Left renal pelvis (tissue), 4 donors: ENCODE measurements at regions not wholly inside any gene's neighbourhood (a gene's known extent, or its start where the extent isn't known, plus 50 kb on each side); places are given as distances from the start of the nearest gene placed in this dataset.

Experiments
- DNase-seq, 4 donors: peaks; one replicate each; pipeline ENCODE4 v3.0.0-alpha.2; 2013; ENCODE audit warnings: low read depth in 4 of 4, low spot score in 3 of 4

DNA sequence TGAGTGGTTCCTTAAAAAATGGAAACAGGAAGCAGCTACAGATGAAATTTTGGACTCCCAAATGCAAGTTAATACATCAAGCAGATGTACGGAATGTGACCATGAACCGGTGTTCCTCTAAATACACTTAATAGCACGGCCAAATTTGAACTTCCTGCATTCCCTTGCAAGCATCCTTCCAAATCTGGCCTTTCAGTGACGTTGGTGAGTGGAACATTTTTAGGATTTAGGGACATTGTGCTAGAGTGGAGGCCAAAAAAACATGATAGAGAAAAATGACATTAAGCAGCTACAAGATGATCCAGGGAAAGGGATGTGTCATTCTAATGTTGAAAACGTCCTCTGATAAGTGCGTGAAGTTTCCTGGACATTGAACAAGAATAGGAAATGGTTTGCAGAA is 62.1 kb downstream of the CTAGE1 start:
- DNase-seq, result no peak

DNA sequence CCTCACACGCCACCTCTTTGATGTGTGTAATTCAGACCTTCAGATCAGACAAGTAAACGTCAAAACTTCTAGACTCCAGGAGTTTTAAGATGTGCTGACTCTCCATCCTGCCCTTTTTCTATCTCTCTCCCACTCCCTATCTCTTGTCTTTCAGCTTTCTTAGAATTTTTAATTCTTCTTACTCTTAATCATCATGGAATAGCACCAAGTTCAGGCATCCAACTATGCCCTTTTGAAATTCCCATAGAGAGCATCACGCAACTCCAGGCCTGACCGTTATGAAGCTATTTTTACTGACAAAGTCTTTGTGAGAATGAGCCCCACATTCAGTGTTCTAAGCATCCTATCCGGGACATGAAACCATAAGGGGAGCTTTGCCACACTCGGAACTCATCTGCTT is 62.6 kb downstream of the CTAGE1 start:
- DNase-seq, result no peak

DNA sequence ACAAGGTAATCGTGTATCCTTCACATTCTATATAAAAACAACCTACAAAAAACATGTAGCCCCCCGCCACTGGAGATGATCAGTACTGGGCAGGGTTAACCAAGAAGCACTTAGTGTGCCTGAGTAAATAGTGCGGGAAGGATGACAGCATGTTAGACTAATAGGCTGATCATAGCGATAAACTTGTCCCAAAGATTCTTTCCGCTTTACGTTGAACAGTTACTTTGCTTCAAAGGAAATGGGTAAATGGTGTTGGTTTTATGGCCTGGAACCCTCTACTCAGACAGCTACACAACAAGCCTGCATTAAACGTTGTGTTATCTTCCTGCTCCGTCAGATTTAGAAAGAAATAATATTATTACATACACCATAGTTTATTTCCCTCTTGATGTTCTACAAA is 67.7 kb downstream of the CTAGE1 start:
- no peak for DNase-seq

DNA sequence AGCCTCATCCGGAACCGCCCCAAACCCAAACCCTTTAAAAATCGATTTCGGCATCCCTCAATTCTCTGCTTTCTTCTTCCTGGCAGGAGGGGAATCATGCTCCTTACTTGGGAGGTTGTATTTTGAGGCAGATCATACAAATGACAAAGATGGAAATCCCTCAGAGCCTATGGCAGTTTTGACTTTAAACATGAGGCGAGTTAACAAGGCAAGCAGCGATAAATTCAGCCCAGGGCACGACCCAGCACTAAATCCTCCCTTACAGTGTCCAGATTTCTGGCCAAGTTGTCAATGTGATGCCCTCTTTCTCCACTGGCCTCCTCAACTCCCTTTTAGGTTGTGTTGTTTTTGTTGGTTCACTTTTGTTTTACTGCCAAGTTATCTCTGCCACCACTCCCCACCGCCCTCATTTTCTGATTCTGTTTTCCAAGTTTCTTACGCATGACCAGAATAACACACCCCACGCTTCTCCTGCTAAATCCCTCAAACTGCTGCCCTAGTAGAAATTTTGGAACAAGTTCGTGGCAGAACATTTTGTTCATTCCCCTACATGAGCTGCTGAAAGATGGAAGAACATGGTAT is 68.3 kb downstream of the CTAGE1 start:
- DNase-seq, result peak in 1 of 4 donors; percentile 65

DNA sequence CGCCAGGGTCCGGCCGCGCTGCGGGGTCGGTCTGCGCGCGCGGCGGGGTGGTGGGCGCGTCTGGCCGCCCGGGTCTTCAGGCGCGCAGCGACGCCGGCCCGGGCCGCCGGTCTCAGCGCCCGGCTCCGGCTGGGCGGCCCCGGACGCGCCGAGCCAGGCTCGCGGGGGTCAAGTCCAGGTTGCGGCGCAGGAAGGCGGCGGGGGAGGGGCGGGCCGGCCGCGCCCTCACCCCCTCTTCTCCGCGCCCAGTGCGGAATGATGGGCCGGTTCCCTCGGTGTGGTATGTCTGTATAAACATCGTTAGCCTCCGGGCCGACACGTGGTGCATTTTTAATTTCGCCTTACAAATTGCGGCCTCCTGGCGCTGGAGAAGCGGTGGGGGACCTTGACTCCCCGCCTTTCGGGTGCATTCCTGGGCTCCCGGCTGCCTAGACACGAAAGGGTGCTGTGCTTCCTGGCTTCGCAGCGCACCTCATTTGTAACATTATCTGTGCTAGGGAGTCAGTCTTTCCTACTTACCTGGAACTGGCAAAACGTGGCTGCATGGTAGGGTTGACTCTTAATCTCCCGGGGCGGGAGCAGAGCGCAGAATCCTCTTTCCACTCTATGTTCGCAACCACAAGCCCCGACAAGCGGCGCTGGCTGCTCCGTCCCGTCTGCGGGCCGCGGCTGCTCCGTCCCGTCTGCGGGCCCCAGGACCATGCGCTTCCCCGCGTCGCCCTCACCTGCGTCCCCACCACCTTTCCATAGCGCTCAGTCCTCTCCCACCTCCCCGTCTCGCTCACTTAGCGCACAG is 69.0 kb downstream of the CTAGE1 start:
- DNase-seq, result no peak

DNA sequence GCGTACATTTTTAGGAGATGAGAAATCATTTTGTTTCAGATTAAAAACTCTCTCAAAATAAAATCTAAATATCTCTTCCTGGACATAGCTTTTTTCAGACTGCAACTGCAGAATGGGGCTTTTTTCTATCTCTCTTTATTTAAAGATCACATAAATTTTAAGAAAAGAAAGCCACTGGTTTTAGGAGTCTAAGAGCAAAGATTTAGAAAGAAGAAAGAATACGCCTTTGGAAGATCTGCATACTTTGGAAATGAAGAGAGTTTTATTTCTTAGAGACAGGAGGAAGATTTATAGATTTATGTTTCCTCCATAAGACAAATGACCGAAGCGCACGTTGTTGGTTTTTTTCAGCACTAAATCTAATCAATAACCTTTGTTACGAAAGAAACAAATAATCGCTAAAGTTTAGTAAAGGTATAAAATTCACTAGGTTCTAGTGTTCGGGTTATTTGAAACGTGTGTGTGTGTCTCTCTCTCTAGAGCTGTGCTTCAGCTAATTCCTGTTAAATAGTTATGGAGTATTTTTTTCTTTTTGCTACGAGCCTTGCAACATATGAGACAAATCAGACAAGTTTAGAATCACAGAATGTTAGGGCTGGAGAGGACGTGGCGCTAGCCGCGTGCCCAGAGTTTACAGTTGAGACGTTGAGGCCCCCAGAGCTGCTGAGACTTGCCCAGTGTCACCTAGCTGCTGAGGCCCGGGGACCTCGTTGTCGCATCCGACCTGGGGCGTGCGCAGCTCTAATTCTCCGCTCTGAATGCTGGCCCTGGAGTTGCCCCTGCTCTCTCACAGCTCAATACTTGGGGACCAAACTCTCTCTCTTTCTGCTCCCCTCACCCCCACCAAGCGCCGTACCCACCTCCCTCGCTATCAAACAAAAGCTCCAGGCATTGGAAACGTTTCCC is 69.9 kb downstream of the CTAGE1 start:
- DNase-seq, result no peak

DNA sequence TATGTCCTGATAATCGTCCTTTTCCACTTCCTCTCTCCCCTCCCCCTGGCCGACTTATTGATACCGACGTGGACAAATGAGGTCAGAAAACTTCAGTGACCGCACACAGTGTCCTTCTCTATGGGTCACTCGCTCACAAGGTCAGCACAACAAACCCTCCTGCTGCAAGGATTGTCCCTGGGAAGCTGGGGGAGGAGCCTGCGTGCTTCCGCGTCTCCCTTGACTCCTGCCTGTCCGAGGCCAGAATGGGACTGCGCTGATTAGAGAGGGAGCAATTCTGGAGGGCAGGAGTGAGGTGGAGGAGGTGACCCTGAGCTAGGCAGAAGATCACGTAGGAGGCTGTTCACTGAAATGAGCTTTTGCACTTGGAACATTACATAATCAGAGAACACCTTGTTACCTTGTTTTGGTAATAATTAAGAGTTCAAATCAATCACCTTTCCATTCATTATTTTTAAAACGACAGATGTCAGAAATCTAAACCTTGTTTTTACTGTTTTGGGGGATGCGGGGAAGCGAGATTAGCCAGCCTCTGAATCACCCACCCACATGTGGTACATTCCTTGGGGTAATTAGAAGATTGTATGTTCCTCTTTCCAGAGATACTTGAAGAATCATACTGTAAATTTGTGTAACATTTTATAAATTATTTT is 70.6 kb downstream of the CTAGE1 start:
- DNase-seq, result no peak

DNA sequence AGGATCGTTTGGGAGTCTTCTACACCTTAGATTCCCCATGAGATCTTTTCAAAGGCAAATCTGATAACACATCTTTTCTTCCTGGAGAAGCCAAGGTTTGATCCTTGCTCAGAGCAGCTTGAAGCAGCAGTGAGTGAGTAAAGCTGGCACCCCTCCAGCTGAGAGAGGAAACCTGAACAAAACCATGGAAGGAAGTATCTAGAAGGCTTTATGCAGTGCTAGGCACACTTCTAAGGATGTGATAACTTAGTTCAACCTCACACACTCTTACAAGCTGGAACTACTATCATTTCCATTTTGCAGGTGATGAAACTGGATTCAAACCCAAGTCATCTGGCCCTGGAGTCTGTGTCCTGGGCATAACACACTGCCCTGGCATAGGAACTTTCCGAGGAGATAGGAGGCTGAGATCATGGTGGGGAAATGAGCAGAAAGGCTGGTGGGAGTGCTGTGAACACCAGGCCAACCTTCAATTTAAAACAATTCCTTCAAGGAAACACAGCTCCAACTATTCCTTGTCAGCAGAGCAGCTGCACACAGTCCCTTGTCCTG is 71.2 kb downstream of the CTAGE1 start:
- no peak for DNase-seq

DNA sequence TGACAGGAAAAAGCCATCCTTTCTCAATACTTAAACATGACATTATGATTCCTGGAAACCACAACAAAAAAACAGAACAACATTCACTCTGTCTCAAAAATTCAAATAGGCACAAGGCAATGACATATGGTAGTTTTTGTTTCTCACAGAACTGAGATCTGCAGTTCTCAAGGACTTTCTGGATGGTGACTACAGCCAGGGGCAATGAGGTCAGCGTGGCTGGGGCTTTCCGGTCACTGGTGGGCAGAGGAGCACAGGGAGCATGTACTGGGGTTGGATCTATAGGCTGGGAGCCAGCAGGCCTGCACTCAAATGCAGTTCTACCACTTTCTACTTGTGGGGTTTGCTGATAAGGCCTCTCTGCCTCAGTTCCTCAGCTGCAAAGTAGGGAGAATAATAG is 72.0 kb downstream of the CTAGE1 start:
- DNase-seq, result no peak

DNA sequence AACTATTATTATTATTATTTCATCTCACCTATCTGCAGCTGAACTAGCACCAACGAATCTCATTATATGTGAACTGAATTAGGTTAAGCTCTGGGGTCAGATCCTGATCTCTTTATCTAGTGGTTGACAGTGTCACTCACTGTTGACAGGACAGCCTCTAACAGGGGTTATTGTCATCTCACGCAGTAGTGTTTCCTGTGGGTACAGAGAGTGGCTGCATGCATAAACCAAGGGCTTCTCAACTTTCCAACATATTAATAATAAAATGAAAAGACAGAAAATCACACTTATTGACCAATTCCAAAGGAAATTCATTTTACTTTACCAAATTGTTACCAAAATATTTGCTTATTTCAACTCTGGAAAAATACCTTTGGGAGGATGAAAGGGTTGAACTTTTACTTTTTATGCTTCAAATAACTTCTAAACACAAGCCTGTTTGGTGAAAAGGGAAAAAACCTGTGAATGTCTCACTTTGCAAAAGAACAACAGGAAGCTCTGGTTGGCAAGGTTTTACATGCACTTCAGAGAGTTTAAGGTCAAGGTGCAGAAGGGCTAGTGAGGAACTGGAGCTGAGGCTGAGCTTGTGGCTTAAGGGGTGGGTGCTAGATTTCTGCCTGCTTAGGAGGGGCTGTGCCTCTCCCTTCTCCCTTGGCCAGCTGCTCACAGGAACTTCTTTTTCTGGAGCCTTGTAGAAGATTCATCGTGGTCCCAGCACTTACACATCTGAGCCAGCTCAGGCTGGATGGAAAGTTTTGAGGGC is 72.6 kb downstream of the CTAGE1 start:
- DNase-seq, result no peak

DNA sequence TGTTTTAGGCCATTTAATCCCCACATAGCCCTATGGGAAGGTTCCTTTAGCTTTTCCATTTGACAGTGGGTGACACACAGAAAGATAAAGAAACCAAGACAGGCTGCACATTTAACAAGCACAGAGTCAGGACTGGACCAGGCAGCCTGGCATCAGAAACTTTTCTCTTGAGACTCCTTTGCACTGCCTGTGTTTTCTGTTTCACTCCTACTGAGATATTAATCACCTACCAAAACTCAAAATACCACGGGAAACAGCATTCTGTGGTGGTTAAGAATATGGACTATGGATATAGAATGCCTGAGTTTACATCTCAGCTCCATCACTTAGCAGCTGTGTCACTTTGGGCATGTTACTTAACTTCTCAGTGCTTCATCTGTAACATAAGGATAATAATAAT is 73.3 kb downstream of the CTAGE1 start:
- no peak for DNase-seq

DNA sequence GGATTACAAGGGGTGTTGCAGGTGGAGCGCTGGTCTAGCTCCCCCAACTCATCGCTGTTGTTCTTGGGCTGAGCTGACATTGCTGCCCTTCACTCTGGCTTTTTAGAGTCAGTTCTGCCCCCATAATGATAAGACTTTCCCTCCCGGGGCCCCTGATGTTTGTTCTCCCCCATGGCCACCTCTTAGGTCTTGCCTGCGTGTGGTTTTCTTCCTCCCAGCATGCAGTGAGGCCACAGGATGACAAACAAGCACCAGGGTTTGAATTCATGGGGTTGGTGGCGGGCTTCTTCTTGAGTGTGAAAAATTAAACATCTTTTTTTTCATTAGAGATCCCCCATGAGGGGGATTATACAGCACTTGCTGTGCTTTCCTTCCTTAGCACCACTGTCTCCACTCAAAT is 74.1 kb downstream of the CTAGE1 start:
- no peak for DNase-seq

DNA sequence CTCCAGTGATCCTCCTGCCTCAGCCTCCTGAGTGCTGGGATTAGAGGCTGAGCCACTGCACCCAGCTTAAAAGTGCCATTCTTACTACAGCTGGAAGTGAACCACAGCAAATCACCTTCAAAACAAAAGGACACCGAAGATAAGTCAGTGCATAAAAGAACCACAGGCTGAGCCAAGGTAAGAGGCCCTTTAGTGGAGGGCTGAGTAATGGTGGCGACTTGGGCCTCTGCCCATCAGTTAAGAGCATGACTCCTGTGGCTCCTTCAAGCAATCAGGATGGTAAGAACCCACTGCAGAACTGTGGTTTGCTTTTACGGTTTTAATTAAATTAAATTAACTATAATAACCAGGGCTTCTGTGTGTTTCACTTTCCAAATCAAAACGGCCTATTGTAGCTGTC is 75.1 kb downstream of the CTAGE1 start:
- DNase-seq, result no peak

DNA sequence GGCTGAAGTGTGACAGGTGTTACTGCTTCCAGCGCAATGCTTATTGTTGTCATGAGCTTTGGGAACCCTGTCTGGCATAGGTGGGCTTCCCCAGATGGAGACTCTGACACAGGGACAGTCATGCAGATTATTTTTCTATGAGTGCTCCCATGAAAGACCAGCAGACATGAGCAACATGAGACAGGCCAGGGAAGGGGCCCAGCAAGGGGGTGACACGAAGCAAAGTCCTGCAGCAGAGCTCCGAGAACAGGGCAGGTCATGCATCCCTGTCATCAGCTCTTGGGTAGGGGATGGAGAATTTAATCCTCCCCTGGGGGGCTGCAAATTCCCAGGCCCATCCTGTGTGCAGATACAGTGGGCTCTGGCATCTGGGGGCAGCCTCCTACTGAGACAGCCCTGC is 77.4 kb downstream of the CTAGE1 start:
- DNase-seq, result no peak

DNA sequence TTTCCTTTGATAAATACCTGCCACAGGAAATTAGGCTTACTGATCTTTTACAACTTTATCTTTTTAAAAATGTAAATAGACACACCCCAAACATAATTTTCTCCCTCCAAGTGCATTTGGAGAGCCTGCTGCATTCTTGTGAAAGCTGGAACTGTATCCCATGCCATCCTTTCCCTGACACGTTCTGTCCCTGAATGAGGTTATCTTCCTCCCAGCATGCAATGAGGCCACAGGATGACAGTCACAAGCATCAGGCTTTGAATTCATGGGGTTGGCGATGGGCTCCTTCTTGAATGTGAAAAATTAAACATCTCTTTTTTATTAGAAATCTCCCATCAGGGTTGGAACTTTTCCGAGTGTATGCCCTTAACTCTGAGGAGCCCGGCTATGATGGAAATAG is 77.8 kb downstream of the CTAGE1 start:
- no peak for DNase-seq

DNA sequence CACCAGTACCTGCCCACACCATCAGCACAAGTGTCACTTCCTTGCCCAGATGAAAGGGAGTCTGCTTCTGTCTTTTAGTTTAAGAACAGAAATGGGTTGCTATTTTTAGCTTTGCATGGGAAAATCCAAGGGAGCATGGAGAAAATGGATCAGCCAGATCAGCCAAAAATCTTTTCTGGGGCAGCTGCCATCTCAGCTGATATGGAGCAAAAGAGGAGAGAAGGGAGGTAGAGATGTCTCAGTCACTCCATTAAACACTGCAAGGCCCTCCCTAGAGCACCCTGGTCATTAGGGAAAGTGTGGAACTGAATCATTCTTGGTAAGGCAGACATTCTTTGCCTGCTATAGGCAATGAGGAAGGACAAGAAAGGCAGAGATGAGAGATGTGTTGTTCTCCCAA is 79.9 kb downstream of the CTAGE1 start:
- no peak for DNase-seq

DNA sequence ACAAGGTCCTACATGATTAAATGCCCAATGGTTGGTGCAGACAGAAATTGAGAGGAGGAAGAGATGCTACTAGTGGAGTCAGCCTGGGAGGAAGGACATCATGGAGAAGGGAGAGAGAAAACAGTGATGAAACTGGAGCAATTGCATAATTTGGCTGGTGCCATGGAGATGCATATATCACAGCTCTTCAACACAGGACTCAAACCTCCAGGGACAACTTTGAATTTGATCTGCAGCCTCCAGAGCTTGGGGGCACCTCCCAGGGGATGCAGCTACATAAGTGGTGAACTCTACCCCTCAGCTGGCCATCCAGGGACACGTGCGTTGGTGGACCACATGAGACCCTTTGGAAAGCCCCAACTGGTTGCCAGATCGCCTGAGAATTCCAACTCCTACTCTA is 80.4 kb downstream of the CTAGE1 start:
- DNase-seq, result no peak

DNA sequence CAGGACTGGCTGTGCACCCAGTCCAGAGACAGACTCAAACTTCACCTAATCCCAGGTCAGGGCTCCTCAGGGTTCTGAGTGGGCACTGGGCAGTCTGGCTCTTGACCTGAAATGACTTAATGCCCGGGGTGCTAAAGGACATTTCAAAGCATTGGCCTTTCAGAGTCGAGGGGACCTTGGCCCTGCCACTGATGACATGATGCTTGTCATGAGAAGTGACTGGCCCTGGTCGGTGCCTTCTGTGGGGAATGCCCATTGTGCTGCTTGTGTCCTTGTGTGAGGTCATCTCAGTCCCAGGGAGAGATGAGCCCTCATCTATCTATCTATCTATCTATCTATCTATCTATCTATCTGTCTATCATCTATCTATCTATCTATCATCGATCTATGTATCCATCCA is 81.3 kb downstream of the CTAGE1 start:
- DNase-seq, result no peak

DNA sequence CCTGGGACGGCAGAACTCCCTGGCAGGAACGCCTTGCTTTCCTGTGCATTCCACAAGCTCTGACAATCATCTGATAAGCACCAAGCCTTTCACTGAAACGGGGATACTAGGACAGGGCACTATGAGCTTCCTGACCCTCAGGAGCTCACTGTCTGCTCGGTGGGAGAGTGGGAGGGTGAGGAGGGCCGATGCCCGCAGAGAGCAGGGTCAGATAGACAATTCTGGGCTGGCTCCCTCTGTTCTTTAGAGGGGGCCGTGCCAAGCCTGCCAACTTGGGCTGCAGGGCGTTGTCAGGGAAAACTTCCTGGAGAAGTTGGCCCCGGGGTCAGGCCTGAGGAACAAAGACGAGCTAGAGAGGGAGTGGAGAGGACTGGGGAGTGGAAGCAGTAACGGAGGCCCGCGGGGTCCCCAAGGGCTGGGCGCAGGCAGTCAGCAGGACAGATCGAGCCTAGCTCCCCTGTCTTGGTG is 82.0 kb downstream of the CTAGE1 start:
- DNase-seq, result no peak

DNA sequence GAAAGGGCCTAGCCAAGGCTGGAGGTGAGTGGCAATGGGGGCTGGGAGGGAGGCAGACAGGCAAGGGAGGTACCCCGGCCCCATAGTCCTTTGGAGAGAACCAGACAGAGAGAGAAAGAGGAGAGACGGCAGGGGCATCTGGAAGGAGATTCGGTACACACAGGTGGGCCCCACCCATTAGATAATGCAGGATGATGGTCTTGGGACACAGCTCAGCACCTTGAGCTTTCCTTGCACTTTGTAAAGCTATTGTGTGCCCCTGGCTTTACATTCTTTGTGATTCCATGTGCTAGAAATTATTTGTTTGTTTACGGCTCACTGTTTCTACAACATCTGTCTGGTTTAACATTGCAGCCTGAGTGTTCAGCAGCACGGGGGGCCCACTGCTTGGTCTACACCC is 83.1 kb downstream of the CTAGE1 start:
- no peak for DNase-seq
